Fibroblast of the aortic adventitia (primary cell): ENCODE measurements at regions not wholly inside any gene's neighbourhood (a gene's known extent, or its start where the extent isn't known, plus 50 kb on each side); places are given as distances from the start of the nearest gene placed in this dataset.
"Not testable (repeated sequence)": the region's sequence is repeated elsewhere in the genome, so short reads cannot be mapped to it uniquely, and the experiment has no call there.

Source experiments
- DNase-seq: peaks from one replicate; pipeline ENCODE4 v3.0.0-alpha.2; 2010; ENCODE audit warnings: low read depth
- H3K4me3 ChIP-seq: 2 replicates; pipeline ENCODE4 v1.5.1; 2011; ENCODE audit warnings: low read depth, mild to moderate bottlenecking, control low read depth, low read length, moderate library complexity
- CTCF ChIP-seq: IDR thresholded peaks from 2 replicates; pipeline ENCODE4 v1.5.1; 2011; ENCODE audit warnings: mild to moderate bottlenecking, low read length, control low read depth, inconsistent platforms; ENCODE audit not compliant: insufficient read depth

- no peak for TF ChIP-seq CTCF
- no peak for DNase-seq
These were observed 274.6 kb upstream of the CYRIA start for GRCh38 chr2:16940214-16940613.

GRCh38 chr2:16939771-16940170 lies 274.1 kb upstream of the CYRIA start:
- DNase-seq, result no peak
- no peak for TF ChIP-seq CTCF
- no peak overlapping the region for H3K4me3 ChIP-seq

More at GRCh38 chr2:16940214-16940613, 274.6 kb upstream of the CYRIA start:
- H3K4me3 ChIP-seq, result no peak overlapping the region

- DNase-seq, result no peak
- H3K4me3 ChIP-seq, result no peak overlapping the region
- no peak for TF ChIP-seq CTCF
These were observed 267.7 kb upstream of the CYRIA start for GRCh38 chr2:16933355-16933754.

- no peak for TF ChIP-seq CTCF
- DNase-seq, result no peak
- H3K4me3 ChIP-seq, result no peak overlapping the region
These were observed 267.2 kb upstream of the CYRIA start for GRCh38 chr2:16932826-16933225.

GRCh38 chr2:16931441-16931840 lies 265.8 kb upstream of the CYRIA start:
- H3K4me3 ChIP-seq, result no peak overlapping the region
- DNase-seq, result no peak
- no peak for TF ChIP-seq CTCF

GRCh38 chr2:16927398-16927797 lies 261.8 kb upstream of the CYRIA start:
- TF ChIP-seq CTCF, result no peak
- DNase-seq, result no peak
- no peak overlapping the region for H3K4me3 ChIP-seq

- TF ChIP-seq CTCF, result no peak
- no peak for DNase-seq
These were observed 259.5 kb upstream of the CYRIA start for GRCh38 chr2:16925145-16925544.

GRCh38 chr2:16915341-16915755 lies 249.7 kb upstream of the CYRIA start:
- DNase-seq, H3K4me3 ChIP-seq: not testable (repeated sequence)

More at GRCh38 chr2:16925145-16925544, 259.5 kb upstream of the CYRIA start:
- no peak overlapping the region for H3K4me3 ChIP-seq
